HG02943 (cell line): ENCODE measurements at regions not wholly inside any gene's neighbourhood (a gene's known extent, or its start where the extent isn't known, plus 50 kb on each side); places are given as distances from the start of the nearest gene placed in this dataset.
A peak's percentile ranks its signal among the peaks of the same experiment; 100 is the strongest.

ENCODE experiments used
- ATAC-seq: cut with Tn5 transposase; IDR thresholded peaks from one replicate; pipeline ENCODE4 v1.9.1; 2021; ENCODE audit warnings: mild to moderate bottlenecking, low read depth, moderate library complexity; ENCODE audit not compliant: unreplicated experiment

- ATAC-seq, result no peak
Measured at GRCh38 chr11:111194860-111195568, 50.5 kb upstream of the POU2AF2 start.

- no peak for ATAC-seq
Measured at GRCh38 chr11:111193924-111194490, 51.5 kb upstream of the POU2AF2 start.

DNA sequence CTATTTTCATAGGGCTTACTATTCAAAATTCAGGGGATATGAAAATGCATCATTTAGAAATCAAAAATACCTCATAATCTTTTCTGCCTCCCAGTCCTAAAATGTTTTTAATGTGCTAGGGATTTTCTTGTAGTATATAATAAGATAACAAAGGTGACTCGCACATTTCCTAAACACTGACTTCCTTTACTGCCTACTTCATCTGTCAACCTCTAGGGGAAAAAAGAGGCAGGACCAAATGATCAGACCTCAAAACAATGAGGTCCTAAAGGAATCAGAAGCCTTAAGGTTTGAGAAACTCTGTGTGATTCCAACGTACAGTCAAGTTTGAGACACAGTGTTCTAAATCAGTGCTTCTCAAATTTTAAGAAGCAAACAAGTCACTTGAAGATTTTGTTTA is 56.1 kb upstream of the POU2AF2 start:
- ATAC-seq, result no peak

DNA sequence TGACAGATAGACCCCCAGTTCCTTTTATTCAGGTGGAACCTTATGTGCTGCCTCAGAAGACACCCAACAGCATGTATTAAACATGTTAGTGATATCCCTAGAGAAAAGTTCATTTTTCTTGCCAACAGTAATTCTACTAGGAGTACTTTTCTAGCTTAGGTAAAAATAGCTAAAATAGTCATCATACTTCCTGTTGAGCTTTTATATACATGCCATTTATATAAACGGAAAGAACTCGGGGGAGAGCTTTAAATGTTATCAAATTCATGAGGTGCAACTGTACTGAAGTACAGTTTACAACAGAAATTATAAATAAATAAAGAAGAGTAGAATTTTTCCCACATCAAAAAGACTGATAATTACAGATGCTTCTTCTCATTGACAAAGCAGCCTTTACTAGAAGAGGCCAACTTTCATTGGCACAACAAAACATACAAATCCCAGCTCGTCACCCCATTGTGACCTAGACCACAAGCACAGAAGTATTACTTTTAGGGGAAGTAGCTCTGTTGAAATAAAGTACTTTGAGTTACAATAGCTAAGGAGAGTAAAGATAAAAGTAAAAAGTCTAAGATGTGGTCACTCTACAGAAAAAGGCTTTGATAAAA is 59.1 kb upstream of the POU2AF2 start:
- no peak for ATAC-seq

GRCh38 chr11:111185266-111185665 is 60.3 kb upstream of the POU2AF2 start:
- no peak for ATAC-seq

DNA sequence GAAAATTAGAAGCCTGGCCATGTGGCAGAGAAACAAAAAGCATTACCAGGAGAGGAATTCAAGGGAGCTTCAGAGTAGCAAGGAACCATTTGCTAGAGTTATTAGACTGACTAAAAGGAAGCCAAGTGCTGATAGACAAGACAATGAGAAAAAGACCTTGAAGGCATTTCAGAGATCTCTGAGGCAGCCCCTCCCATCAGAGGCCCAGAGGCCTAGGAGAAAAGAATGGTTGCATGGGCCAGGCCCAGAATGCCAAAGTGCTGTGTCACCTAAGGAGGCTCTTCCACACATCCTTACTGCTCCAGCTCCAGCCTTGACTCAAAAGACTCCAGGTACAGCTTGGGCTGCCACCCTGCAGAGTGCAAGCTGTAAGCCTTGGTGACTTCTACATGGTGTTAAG is 61.8 kb upstream of the POU2AF2 start:
- no peak for ATAC-seq

DNA sequence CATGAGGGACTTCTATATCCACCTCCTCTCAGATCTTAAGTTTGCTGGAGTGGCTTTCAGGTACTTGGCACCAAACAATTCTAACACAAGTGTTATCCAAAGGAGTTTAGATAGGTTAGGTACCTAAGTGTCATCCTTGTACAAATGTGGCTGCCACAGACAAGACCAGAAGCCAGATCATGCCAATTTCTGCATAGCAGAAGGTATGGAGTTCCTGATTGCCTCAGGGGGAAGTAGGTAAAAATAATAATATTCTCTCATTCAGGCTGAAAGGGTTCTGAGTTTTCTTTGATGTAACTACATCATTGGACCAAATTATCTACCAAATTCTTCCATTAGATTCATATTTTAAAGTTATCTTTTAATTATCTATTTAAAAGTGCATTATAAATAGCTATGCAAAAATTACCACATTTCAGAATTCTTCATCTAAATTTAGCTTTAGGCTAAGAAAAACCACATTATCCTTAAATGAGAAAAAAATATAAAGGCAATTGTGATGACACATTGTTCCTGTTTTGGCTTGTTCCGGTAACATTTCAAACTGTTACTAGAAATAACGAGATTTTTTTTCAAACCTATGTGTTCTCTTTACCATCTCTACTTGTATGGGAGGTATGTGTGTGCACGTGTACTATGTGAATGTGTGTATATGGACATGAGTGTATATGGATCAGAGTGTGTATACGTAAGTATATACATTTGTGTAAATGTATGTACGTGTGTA is 66.2 kb upstream of the POU2AF2 start:
- ATAC-seq, result no peak

DNA sequence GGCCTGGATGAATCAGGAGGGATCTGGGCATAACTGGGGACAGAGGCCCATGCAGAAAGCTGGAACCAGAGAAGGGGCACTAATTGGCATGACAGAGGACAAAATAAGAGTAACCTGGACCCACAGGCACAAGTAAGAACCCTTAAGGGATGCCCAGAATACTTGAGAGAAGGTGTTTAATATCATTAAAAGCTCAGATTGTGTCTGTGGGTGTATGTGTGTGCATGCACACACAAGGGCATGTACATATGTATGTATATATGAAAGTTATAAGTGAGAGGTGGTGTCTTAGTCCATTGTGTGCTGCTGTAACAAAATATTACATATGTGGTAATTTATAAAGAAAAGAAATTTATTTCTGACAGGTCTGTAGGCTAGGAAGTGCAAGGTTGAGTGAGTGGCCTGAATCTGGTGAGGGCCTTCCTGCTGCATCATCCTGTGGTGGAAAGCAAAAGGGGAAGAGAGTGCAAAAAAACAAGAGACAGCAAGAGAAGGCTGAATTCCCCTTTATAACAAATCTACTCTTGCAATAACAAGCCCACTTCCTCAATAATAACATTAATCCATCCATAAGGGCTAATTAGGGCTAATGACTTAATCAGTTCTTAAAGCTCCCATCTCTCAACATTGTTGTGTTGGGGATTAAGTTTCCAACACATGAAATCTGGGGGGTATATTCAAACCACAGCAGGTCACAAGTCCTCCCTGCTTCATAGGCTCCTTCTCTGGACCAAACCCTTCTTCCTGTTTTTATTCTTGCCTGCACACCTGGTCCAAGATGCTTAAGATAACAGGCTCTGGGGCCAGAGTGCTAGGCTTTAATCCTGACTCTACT is 68.3 kb upstream of the POU2AF2 start:
- ATAC-seq, result peak; percentile 68

DNA sequence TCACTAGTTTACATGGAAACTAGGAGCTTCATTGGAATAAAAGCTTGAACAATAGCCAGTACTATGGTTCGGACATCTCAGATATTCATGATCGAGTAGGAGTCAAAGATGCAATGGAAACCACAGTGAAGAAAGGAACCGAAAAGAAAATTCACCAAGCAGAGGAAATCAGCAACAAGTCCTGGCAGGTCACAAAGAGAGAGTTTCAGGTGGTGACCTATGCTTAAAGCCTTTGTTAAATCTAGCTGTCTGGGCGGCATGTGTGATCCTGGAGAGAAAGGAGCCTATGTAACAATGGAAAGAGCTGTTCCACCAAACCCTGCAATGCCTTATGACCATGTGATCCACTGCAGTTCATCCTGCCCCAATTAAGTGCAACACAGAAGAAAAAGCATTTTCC is 68.9 kb upstream of the POU2AF2 start:
- peak; percentile 47 for ATAC-seq

DNA sequence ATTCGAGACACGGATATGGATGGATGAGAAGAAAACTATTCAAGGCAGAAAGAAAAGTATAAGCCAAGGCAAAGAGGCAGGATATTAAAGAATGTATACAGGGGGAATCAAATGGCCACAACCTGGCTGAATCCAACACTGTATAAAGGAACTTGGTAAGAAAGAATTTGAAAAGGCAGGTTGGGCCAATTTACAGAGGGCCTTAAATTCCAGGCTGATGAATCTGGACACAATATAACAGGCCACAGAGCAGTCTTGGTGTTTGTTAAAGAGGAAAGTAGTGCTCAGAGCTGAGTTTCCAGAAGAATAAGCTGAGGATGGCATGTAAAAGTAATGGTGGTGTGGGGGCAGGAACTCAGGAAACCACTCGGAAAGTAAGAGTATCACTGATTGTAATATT is 72.3 kb upstream of the POU2AF2 start:
- ATAC-seq, result no peak

- ATAC-seq, result no peak
Measured at GRCh38 chr11:111172321-111172862, 73.1 kb upstream of the POU2AF2 start.

- no peak for ATAC-seq
Measured at GRCh38 chr11:111170761-111171379, 74.7 kb upstream of the POU2AF2 start.

- no peak for ATAC-seq
Measured at GRCh38 chr11:111169367-111169766, 76.2 kb upstream of the POU2AF2 start.

GRCh38 chr11:111168871-111169270 is 76.7 kb upstream of the POU2AF2 start:
- ATAC-seq, result no peak

- no peak for ATAC-seq
Measured at GRCh38 chr11:111167666-111168065, 77.9 kb upstream of the POU2AF2 start.

DNA sequence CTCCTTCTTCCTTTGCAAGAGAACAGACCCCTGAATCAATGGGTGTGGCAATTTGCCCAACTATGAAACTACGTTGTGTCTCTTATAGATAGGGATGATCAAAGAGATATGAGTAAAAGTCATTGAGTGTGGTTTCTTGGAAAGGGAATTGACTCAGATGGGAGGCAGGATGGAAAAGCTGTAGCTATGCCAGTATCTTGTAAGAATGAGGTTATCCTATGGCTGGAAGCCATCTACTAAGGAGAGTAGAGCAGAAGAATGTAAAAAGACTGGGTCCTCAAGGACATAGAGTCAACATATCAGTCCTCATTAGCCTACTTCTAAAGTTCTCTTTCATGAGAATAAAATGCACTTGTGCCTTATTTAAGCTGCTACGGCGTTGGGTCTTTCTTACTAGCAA is 78.9 kb upstream of the POU2AF2 start:
- no peak for ATAC-seq

GRCh38 chr11:111162305-111162704 is 83.2 kb upstream of the POU2AF2 start:
- ATAC-seq, result no peak

- no peak for ATAC-seq
Measured at GRCh38 chr11:111157571-111157970, 88.0 kb upstream of the POU2AF2 start.

GRCh38 chr11:111155021-111155420 is 90.5 kb upstream of the POU2AF2 start:
- no peak for ATAC-seq

DNA sequence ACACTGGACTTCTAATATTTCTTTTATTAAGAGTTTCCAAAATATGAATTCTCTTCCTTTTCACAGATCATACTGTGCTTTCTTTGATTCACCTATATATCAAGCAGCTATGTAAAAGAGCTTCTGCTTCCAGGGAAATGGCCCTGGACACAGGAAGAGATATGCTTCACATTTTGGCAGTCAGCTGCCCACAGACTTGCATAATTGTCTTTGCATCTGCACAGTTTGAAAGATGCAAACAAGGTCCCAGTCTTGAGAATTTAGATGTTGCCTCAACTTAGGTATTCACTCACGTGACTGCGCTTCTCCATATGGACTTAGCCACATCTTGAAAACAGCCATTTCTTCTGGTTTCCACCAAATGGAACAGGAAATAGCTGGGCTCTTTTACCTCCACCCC is 92.3 kb upstream of the POU2AF2 start:
- ATAC-seq, result no peak
